ENCODE measurements at regions not wholly inside any gene's neighbourhood (a gene's known extent, or its start where the extent isn't known, plus 50 kb on each side); places are given as distances from the start of the nearest gene placed in this dataset.
"Not testable (repeated sequence)": the region's sequence is repeated elsewhere in the genome, so short reads cannot be mapped to it uniquely, and the experiment has no call there.

- DNase-seq, result no peak
These were observed 330.7 kb upstream of the LRRC3B start for GRCh38 chr3:26291840-26292239.

- DNase-seq, result no peak
These were observed 329.8 kb upstream of the LRRC3B start for GRCh38 chr3:26292780-26293179.

GRCh38 chr3:26293329-26293844, 329.2 kb upstream of the LRRC3B start:
- DNase-seq, result no peak

GRCh38 chr3:26307192-26307591, 315.4 kb upstream of the LRRC3B start:
- DNase-seq, result no peak

- DNase-seq, result no peak
These were observed 314.8 kb upstream of the LRRC3B start for GRCh38 chr3:26307787-26308186.

- DNase-seq, result no peak
These were observed 314.1 kb upstream of the LRRC3B start for GRCh38 chr3:26308454-26308853.

GRCh38 chr3:26309536-26309935, 313.0 kb upstream of the LRRC3B start:
- not testable (repeated sequence) for DNase-seq

- DNase-seq, result no peak
These were observed 309.8 kb upstream of the LRRC3B start for GRCh38 chr3:26312816-26313215.

GRCh38 chr3:26316472-26316871, 306.1 kb upstream of the LRRC3B start:
- no peak for DNase-seq

- DNase-seq, result not testable (repeated sequence)
These were observed 298.8 kb upstream of the LRRC3B start for GRCh38 chr3:26323741-26324140.

- DNase-seq, result no peak
These were observed 282.6 kb upstream of the LRRC3B start for GRCh38 chr3:26340001-26340400.

GRCh38 chr3:26343647-26344046, 278.9 kb upstream of the LRRC3B start:
- DNase-seq, result no peak

GRCh38 chr3:26345613-26346012, 277.0 kb upstream of the LRRC3B start:
- DNase-seq, result no peak

GRCh38 chr3:26346497-26346896, 276.1 kb upstream of the LRRC3B start:
- DNase-seq, result no peak

- DNase-seq, result no peak
These were observed 275.4 kb upstream of the LRRC3B start for GRCh38 chr3:26347150-26347549.

GRCh38 chr3:26350853-26351252, 271.7 kb upstream of the LRRC3B start:
- no peak for DNase-seq

GRCh38 chr3:26353097-26353496, 269.5 kb upstream of the LRRC3B start:
- no peak for DNase-seq

- no peak for DNase-seq
These were observed 264.2 kb upstream of the LRRC3B start for GRCh38 chr3:26358405-26358804.

- no peak for DNase-seq
These were observed 256.9 kb upstream of the LRRC3B start for GRCh38 chr3:26365706-26366105.

GRCh38 chr3:26368312-26368711, 254.3 kb upstream of the LRRC3B start:
- no peak for DNase-seq

GRCh38 chr3:26369133-26369532, 253.4 kb upstream of the LRRC3B start:
- DNase-seq, result no peak

- DNase-seq, result no peak
These were observed 246.6 kb upstream of the LRRC3B start for GRCh38 chr3:26375843-26376530.

GRCh38 chr3:26381411-26381810, 241.2 kb upstream of the LRRC3B start:
- DNase-seq, result no peak

GRCh38 chr3:26406636-26407035, 215.9 kb upstream of the LRRC3B start:
- DNase-seq, result no peak

- no peak for DNase-seq
These were observed 204.0 kb upstream of the LRRC3B start for GRCh38 chr3:26418553-26418952.
